ENCODE measurements at regions not wholly inside any gene's neighbourhood (a gene's known extent, or its start where the extent isn't known, plus 50 kb on each side); places are given as distances from the start of the nearest gene placed in this dataset.

- TF ChIP-seq CTCF (IDR thresholded peaks at IDR 0.05) = no peak
- no peak for TF ChIP-seq POLR2A (IDR thresholded peaks at IDR 0.05)
These were observed 76.9 kb upstream of the AGAP1 start for GRCh38 chr2:235416858-235417499.
